Superior temporal gyrus (tissue), 1 donor: ENCODE measurements at regions not wholly inside any gene's neighbourhood (a gene's known extent, or its start where the extent isn't known, plus 50 kb on each side); places are given as distances from the start of the nearest gene placed in this dataset.
"Not testable (repeated sequence)": the region's sequence is repeated elsewhere in the genome, so short reads cannot be mapped to it uniquely, and the experiment has no call there.

Experiments used
- DNase-seq: peaks from one replicate; pipeline ENCODE4 v3.0.0-alpha.2; 2016; ENCODE audit errors: extremely low spot score

DNA sequence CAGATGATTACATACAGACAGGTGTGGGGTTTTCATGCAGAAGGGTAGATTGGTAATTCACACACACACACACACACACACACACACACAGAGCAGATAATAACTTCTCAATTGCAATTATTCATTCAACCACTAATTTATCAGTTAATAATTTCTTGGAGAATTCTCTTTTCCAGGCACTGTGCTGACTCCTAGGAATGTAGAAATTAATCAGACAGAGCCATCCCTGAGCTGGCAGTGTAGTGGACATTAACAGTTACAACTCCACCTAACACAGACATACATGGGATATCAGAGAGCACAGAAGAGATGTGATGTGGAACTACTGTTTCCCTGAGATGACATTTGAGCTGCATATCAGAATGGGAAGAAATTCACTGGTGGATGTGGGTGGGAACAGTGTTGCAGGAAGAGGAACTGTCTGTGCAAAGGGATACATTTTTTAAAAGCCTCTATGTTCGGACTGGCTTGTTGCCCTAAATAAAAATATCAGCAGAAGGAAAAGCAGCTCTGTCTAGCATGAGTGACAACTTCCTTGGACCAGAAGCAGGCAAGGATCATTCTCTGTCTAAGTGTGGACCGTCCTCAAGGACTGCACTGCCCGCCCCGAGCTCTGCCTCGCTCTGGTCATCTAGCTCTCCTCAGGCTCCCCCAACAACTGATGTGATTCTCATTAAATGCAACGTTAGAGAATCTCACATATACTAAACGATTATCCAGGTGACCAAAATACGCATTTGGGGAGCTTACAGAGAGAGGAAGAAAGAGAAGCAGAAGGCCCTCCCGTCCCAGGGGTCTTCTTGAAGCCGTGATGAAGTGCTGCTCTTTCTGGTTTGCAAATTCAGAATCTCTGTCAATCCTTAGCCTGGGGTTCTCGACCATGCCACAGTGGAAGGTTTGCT is 173.4 kb upstream of the TRIB2 start:
- no peak for DNase-seq

DNA sequence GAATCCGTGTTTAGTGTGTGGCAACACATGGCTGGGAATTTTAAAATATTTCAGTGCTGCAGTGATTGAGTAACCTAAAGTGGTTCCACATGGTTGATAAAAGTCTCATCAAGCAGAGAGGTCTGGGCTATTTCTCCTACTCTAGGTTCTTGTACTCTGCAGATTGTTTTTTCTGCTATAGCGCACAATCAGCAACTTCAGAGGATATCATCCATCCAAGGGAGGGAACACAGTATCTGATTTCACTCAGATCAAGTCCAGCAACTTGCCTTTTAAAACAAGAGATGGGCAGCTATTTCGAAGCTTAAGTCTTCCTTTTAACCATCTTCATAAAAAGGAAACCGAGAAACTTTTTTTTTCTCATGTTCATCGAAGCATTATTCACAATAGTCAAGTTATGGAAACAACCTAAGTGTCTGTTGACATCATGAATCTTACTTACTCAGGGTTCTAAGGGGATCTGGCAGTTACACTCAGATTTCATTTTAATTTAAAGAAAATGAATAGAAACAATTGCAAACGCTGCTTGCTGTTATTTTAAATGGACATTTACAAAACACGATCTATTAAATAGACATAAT is 172.7 kb upstream of the TRIB2 start:
- DNase-seq: no peak

DNA sequence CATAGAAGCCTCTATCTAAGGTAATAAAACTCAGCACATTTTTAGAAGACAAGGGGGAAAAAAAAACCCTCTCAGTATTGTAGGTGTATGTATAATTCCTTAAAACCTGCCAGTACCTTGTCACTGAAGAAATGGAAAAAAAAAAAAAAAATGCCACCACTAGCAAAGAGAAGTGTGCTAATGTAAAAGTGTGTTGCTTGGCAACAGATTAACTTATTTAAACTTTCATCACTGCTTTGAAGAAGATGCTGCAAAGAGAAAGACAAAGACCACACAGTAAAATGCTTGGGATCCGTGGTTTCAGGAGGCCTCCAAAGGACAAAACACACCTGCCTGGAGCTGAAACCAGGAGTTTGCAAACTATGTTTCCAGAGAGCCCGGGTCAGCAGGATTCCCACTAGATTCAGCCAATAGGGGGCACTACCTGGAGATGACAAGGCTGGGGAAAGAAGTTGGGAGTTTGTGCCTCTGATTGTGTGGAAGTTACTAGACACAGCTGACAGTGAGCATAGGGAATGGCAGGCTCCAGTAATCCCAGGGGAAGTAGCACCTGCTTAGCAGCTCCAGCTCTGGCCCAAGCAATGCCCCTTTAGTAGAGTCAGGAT is 169.1 kb upstream of the TRIB2 start:
- no peak for DNase-seq

DNA sequence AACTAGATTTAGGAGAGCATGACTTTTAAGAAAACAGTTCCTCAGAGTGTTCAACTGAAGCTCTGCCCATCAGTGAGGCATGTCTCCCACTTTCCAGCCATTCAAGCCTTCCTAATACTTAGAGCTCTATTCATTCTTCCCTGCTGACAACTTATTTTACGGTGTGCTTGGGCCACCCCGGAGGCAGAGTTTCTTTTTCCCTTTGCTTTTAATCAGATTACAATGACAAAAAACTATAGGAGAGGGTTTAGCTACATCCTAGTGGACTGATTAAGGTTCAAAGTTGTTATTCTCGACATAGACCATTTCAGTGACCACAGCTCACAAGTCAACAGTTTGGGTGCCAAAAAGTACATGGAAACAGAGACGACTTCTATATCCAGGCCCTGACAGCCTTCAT is 167.8 kb upstream of the TRIB2 start:
- no peak for DNase-seq

DNA sequence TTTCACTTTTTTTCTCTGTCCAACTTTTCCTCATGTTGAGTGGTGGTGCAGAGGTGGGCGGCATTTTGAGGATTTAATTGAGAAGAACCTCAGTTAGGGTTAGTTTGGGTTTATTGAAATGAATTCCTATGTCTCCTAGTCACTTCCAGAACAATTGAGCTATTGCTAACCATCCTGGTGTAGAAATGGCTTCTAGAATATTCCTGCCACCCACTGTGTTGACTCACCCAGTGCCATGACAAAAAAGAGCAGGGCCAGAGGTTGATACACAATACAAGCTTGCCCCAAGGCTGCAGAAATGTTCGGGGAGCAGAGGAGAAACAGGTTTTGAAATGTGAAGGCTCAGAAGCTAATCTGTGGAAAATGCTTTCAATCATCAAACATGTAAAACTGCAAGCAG is 167.1 kb upstream of the TRIB2 start:
- DNase-seq: no peak

DNA sequence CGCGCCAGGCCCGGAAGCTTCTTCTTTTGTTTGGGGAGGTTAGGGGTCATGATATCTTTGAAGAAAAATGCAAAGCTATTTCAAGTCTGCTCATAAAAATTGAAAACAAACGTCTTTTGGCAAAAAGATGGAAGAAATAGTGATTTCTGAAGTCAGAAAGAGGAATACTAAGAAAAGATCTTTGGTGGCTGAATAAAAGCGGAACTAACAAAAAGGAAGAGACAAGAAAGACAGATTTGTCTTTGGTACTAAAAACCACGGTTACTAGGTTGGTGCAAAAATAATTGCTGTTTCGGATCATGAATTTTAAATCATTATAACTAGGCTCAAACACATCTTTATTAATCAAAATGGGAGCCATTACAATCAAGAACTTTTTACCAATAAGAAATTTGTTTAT is 164.6 kb upstream of the TRIB2 start:
- no peak for DNase-seq

DNA sequence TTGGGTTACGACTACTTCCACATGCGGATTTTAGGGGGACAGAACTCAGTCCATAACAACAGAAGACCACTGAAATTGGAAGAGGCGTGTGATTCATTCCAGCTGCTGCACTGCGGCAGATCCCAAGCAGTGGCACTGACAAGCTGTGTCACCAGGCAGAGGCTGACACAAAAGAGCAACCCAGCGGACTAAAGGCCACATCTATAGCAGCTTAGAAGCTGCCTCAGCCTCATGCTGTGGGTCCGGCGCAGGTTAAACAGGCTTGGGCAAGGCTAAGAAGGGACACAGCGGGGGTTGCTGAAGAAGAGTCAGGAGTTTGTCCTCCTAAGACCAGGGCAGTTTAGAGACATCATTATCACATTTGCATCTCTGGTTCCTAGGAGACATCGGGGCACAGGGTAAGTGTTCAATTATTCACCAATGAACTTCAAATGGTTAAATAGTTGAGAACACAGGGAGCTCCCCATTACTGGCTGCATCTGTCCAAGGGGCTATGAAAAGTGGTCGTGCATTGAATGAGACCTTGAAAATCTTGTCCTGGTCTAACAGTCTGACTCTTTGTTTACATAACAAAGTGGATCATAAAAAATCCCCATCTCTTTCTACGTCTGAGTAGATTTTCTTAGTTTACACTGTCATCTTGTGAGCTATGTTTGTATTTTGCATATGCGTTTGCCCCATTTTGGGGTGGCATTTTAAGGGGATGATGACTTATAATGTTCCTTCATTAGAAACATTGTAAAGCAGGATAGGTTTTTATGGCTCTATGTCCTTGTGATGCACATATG is 162.3 kb upstream of the TRIB2 start:
- no peak for DNase-seq

DNA sequence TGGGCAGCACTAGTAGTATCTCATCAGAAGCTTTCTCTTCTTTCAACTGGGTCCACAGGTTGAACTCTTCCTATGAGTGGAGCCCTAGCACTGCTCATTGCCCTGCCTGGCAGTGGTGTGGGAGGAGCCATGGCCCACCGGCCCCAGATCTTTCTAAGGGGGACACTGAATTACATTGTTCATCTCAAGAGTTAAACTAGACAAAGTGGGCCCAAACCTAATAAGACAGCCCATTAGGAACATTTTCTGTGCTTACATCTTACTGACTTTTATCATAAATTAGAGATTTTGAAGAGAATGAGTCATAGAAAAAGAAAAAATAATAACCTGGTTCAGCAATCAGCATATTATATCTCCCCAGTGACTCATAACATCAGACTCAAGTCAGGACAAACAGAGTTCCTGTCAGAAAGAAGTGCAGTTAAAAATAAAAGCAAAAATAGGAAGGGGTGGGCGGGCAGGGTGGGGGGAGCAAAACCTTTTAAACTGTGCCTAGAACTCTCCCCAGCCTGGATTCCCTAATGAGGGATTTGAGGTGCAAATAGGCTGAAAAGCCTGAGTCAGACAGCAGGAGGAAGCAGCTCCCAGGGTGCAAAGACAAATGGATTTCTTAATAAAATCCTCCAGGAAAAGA is 161.6 kb upstream of the TRIB2 start:
- DNase-seq: no peak

DNA sequence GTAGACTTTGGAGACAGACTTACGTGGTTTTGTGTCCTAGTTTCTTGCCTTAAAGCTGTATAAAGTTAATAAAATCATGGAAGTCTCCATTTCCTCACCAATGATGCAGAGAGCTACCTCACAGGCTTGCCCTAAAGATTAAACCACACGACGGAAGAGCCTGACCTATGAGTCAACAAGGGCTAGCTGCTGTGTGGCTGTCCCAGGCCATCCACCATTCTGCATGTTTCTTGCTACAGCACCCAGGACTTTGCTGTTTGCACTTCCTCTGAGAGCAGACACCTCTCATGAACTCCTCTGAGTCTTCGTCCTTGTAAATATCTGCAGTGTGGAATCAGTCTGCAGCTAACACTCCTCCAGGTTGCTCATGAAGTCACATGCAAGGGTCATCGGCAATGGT is 160.0 kb upstream of the TRIB2 start:
- no peak for DNase-seq

DNA sequence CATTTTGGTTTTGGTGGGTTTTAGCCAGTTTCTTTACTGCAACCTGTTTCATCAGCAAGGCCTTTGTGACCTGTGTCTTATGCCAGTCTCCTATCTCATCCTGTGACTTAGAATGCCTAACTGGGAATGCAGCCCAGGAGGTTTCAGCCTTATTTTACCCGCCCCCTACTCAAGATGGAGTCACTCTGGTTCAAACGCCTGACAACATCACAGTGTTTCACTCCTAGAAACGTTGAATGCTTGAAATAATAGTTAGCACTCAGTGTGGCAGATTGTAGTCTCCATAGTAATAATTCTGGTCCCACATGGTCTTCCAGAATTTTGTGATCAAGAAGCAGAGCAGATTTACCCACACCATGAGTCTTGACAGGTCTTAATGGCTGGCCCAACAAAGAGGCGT is 159.0 kb upstream of the TRIB2 start:
- DNase-seq: no peak

DNA sequence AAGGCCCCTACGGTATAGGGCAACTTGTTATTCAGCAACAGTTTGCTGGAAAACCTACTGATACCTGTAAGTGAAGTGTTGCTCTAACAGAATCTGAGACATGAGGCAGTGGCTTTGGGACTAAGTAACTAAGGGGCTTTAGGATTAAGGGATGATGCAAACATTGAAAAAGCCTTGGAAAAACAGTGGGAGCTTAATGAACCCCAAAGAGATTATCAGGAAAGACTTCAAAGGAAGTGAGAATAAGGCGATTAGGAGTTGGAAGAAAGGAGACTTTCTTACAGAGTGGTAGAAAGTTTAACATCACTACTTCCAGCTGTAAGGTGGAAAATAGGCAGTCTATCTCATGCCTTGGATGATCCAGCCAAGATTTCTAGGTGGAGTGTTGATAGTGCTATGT is 158.2 kb upstream of the TRIB2 start:
- no peak for DNase-seq

DNA sequence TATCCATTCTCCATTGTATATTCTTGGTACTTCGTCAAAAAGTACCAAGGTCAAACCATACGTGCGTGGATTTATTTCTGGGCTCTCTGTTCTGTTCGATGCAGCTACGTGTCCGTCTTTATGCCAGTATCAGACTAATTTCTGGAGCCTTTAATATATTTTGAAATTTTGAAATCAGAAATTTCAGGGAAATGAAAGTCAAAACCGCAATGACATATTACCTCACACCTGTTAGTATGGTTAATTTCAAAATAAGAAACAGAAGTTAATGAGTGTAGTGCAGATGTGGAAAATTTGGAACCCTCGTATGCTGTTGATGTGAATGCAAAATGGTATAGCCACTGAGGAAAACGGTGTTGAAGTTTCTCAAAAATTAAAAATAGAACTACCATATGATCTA is 156.1 kb upstream of the TRIB2 start:
- DNase-seq: no peak

DNA sequence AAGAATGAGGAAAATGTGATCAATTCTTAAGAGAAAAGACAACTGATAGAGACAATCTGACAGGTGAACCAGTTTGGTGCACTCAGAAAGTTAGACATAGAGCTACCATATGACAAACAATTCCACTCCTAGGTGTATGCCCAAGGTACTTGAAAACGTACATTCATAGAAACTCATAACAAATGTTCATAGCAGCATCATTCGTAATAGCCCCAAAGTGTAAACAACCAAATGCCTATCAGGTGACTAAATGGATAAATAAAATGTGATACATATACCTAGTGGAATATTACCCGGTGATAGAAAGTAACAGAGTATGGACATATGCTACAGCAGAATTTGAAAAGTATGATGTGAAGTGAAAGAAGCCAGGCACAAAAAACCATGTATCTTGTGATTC is 149.3 kb upstream of the TRIB2 start:
- DNase-seq: no peak

DNA sequence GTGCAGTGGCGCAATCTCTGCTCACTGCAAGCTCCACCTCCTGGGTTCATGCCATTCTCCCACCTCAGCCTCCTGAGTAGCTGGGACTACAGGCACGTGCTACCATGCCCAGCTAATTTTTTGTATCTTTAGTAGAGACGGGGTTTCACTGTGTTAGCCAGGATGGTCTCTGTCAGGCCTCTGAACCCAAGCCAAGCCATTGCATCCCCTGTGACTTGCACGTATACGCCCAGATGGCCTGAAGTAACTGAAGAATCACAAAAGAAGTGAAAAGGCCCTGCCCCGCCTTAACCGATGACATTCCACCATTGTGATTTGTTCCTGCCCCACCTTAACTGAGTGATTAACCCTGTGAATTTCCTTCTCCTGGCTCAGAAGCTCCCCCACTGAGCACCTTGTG is 147.2 kb upstream of the TRIB2 start:
- not testable (repeated sequence) for DNase-seq

DNA sequence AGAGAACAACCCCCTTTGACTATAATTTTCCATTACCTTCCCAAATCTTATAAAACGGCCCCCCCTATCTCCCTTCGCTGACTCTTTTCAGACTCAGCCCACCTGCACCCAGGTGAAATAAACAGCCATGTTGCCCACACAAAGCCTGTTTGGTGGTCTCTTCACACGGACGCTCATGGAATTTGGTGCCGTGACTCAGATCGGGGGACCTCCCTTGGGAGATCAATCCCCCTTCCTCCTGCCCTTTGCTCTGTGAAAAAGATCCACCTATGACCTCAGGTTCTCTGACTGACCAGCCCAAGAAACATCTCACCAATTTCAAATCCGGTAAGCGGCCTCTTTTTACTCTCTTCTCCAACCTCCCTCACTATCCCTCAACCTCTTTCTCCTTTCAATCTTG is 146.8 kb upstream of the TRIB2 start:
- not testable (repeated sequence) for DNase-seq

DNA sequence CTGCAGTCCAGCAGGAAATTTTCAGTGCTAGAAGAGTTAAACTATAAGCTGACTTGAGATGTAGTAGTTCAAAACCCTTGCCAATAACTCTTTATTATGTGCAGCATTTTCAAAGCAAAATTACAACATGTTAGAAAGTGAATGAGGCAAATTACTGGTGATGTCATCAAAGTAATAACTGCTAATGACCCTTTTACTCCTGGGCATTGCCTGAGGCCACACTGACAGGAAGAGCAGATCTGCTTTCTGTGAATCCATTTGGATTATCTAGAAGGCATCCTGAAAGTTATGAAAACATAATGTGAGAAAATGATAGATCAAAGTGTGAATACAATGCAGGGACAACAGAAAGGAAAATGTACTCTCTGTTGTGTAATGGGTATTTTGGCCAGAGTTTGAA is 139.6 kb upstream of the TRIB2 start:
- no peak for DNase-seq

DNA sequence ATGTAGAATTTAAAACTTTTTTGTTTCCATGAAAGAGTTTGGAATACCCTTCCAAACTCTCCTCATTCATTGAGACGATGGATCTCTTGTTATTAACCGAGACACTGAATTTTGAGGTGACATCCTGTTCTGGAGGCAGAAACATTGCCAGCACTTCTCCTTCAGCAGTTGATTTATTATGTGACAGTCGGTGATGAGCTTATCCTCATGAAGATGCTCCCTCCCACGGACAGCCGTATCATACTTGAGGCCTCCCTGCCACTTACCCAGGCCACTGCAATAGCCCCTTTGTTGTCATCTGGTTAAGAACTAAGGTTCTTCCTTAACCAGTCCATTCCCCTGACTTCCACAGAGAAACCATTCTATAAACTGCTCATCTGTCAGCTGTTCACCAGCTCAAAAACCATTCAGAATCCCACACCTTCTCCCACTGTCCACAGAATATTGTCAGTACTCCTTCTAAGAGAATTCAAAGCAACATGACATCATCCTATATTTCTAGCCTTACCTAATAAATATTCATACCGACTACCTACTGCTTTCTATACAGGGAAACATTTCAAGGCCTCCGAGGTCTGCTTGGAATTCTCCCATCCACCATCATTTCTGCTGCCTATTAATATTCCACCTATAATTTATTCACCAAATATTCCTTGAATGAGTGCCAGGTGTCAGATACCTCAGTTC is 139.0 kb upstream of the TRIB2 start:
- no peak for DNase-seq

DNA sequence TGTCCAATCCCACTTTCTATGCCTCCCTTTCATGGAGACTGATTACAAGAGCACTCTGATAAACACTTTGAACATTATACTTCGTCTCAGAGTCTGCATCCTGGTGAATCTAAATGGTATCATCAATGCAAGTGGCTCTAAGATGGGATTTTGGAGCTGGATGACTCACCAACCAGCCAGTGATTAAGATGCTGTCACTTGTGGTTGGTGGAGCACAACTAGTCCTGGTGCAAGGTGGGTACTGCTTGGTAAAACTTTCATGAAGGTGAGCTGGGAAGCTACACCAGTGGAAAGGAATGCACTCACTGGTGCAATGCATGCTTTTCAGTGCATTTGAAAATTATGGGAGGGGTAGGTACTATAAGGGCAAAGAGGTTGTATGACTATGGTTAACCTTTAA is 137.7 kb upstream of the TRIB2 start:
- no peak for DNase-seq

DNA sequence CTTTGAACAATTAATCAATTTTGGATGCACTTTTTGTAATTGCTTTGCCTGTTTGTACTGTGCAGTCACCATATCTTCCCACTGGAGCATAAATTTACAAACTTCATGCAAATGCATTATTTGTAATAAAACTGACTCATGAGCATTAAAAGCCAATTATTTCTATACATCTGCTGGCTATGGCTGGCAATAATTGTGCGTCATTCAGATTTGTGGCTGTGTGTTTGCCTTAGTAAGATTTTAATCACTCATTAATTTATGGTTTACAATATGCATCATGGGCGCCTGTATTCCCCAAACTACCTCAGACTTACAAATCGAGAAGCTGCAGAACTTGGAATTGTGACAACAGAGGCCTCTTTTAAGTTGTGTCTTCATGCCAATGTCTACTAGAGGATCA is 132.4 kb upstream of the TRIB2 start:
- no peak for DNase-seq

DNA sequence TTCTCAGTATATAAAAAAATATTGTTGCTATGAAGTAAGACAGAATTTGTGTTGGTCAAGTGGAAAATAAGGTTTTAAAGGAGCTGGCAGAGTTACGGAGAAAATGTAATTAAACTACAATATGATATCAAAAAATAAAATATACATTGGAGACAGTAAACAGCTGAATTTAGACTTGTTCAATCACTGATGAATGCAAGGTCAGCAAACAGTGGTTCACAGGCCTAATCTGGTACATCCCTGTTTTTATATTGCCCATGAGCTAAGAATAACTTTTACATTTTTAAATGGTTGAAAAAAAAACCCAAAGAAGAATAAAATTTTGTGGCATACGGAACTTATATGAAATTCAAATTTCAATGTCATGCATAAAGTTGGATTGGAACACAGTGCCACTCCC is 131.0 kb upstream of the TRIB2 start:
- DNase-seq: no peak

DNA sequence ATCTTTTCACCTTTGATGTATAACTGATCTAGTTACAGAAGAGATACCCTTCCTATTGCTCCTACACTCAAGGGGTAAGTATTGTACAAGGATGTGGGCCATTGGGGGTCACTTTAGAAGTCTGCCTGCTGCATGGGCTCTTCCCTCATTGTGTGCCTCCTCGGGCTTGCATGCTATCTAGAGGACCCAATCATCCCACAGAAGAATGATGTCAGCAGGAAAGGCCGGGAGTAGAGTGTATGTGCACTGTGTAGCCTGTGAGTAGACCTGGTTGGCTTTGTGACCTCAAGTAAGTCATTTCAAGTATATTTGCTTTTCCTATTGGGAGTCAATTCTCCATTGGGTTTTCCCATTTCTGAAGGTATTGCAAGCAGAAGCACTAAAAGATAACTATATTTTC is 129.5 kb upstream of the TRIB2 start:
- no peak for DNase-seq
